ENCODE measurements at regions not wholly inside any gene's neighbourhood (a gene's known extent, or its start where the extent isn't known, plus 50 kb on each side); places are given as distances from the start of the nearest gene placed in this dataset.

DNA sequence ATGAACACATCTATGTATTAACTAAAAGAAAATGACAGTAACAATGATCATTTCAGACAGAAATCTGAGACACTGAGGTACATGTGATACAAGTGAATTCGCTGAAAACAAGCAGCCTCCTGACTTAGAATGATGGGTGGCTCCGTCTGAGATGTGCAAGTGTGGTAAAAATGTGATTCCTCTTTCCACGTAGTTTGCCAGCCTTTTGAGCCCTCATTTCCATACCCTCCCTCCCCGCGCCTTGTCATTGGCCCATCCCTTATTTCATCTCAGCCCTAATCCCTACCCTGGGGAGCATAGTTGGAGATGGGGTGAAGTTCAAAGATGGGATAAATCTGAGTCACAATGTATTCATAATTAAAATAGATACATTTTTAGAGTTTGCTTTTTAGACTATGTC, 107.8 kb downstream of the BMP4 start:
- H3K27ac ChIP-seq (ENCODE audit: extremely low read depth, low read depth, low read length) = no peak overlapping the region
- no peaks in the 10 kb centered on the region for H3K36me3 ChIP-seq (ENCODE audit: control insufficient read depth, insufficient read depth, low read length)
- H3K9me1 ChIP-seq (ENCODE audit: control insufficient read depth, insufficient read depth, low read length) = no peaks in the 10 kb centered on the region
- H3K4me3 ChIP-seq = no peak overlapping the region
- H4K20me1 ChIP-seq (replicated peaks; ENCODE audit: control insufficient read depth, insufficient read depth, low read length) = no peaks in the 10 kb centered on the region
- no peaks in the 10 kb centered on the region for H3K79me2 ChIP-seq (ENCODE audit: control insufficient read depth, insufficient read depth, low read length)
- H2AFZ ChIP-seq (ENCODE audit: low read depth, low read length) = no peak overlapping the region
- no peak for DNase-seq (ENCODE audit: extremely low read depth in 1 of 4, low spot score in 3 of 4)
- no peak overlapping the region for H3K4me2 ChIP-seq (ENCODE audit: insufficient read depth, low read length)
- ChIA-PET CTCF (ENCODE audit: low intra/inter-chr PET ratio) (no interaction called here), POLR2A (no interaction called here)
- no peak for ATAC-seq
- H3K9ac ChIP-seq (ENCODE audit: insufficient read depth in 1 of 2, low read depth in 2 of 2, low read length in 2 of 2) = no peak overlapping the region
- H3K4me1 ChIP-seq (replicated peaks in 1 of 2; ENCODE audit: control insufficient read depth in 2 of 2, insufficient read depth in 2 of 2, low read length in 2 of 2) = no peaks in the 10 kb centered on the region
- TF ChIP-seq SPI1 (IDR thresholded peaks at IDR 0.05; ENCODE audit: borderline replicate concordance, low read depth, low read length) (no peak), ZNF785 (CRISPR knock-in tag; IDR thresholded peaks at IDR 0.05) (no peak), HEY1 (CRISPR knock-in tag; IDR thresholded peaks at IDR 0.05; ENCODE audit: borderline replicate concordance) (no peak), SMARCC2 (IDR thresholded peaks at IDR 0.05; ENCODE audit: low read depth) (no peak), FOXJ2 (tag; IDR thresholded peaks at IDR 0.05) (no peak), WHSC1 (IDR thresholded peaks at IDR 0.05; ENCODE audit: low read length) (no peak), ETV5 (CRISPR knock-in tag; IDR thresholded peaks at IDR 0.05; ENCODE audit: low read depth) (no peak), TOE1 (IDR thresholded peaks at IDR 0.05; ENCODE audit: borderline replicate concordance) (no peak), TOE1 (CRISPR knock-in tag; IDR thresholded peaks at IDR 0.05; ENCODE audit: borderline replicate concordance, low read depth) (no peak), SRSF7 (optimal IDR thresholded peaks at IDR 0.05; ENCODE audit: low read depth, low read length) (no peak), MBD2 (IDR thresholded peaks at IDR 0.05; ENCODE audit: borderline replicate concordance, low read depth) (no peak)
- TF ChIP-seq, protein P1, sequence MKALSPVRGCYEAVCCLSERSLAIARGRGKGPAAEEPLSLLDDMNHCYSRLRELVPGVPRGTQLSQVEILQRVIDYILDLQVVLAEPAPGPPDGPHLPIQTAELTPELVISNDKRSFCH (CRISPR knock-in tag; IDR thresholded peaks at IDR 0.05) = no peak
- TF ChIP-seq, protein P1 (tag; IDR thresholded peaks at IDR 0.05) = no peak
- TF ChIP-seq, protein P2, sequence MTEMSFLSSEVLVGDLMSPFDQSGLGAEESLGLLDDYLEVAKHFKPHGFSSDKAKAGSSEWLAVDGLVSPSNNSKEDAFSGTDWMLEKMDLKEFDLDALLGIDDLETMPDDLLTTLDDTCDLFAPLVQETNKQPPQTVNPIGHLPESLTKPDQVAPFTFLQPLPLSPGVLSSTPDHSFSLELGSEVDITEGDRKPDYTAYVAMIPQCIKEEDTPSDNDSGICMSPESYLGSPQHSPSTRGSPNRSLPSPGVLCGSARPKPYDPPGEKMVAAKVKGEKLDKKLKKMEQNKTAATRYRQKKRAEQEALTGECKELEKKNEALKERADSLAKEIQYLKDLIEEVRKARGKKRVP (CRISPR knock-in tag; IDR thresholded peaks at IDR 0.05) = no peak
- TF ChIP-seq, protein P3, sequence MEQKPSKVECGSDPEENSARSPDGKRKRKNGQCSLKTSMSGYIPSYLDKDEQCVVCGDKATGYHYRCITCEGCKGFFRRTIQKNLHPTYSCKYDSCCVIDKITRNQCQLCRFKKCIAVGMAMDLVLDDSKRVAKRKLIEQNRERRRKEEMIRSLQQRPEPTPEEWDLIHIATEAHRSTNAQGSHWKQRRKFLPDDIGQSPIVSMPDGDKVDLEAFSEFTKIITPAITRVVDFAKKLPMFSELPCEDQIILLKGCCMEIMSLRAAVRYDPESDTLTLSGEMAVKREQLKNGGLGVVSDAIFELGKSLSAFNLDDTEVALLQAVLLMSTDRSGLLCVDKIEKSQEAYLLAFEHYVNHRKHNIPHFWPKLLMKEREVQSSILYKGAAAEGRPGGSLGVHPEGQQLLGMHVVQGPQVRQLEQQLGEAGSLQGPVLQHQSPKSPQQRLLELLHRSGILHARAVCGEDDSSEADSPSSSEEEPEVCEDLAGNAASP (IDR thresholded peaks at IDR 0.05) = no peak
- 0% methylated on average over 3 of the region's 5 CpGs for WGBS (ENCODE audit: insufficient coverage, low coverage, missing lambda C conversion rate)
- BruUV-seq (replicated peaks) = no TSS peak
- no peaks in the 10 kb centered on the region for H3K9me3 ChIP-seq (replicated peaks; ENCODE audit: control insufficient read depth, insufficient read depth, low read depth, low read length)
- no peaks in the 10 kb centered on the region for H3K27me3 ChIP-seq (ENCODE audit: control insufficient read depth in 2 of 2, insufficient read depth in 2 of 2, low read length in 2 of 2)
- no peak for FAIRE-seq
- intact Hi-C loops (cut with micrococcal nuclease) (no loop called here), in situ Hi-C loops (cut with MboI) (no loop called here)
